Astrocyte (in vitro differentiated cells and primary cell): ENCODE measurements at regions not wholly inside any gene's neighbourhood (a gene's known extent, or its start where the extent isn't known, plus 50 kb on each side); places are given as distances from the start of the nearest gene placed in this dataset.
"Not testable (repeated sequence)": the region's sequence is repeated elsewhere in the genome, so short reads cannot be mapped to it uniquely, and the experiment has no call there.

ENCODE experiments used
- DNase-seq: peaks from one replicate; pipeline ENCODE4 v3.0.0-alpha.2; 2010; ENCODE audit warnings: low read depth
- FAIRE-seq: peaks from 2 replicates; lab custom pipeline; 2011; peaks lifted over from hg19 to GRCh38; lab: Jason Lieb, UNC
- H2AFZ ChIP-seq: 2 replicates; pipeline ENCODE4 v1.6.0; 2012; ENCODE audit warnings: low read depth, low read length, inconsistent platforms
- H3K27ac ChIP-seq: 2 replicates; pipeline ENCODE4 v1.5.1; 2011; ENCODE audit warnings: low read depth, low read length, inconsistent platforms
- H3K27me3 ChIP-seq: 2 replicates; pipeline ENCODE4 v1.6.0; 2011; ENCODE audit warnings: low read length, inconsistent platforms; ENCODE audit not compliant: insufficient read depth
- H3K36me3 ChIP-seq: 2 replicates; pipeline ENCODE4 v1.5.1; 2011; ENCODE audit warnings: low read length, inconsistent platforms; ENCODE audit not compliant: insufficient read depth
- H3K4me1 ChIP-seq: 2 replicates; pipeline ENCODE4 v1.5.1; 2011; ENCODE audit warnings: low read length, inconsistent platforms; ENCODE audit not compliant: insufficient read depth
- H3K4me2 ChIP-seq: 2 replicates; pipeline ENCODE4 v1.6.0; 2012; ENCODE audit warnings: low read length, inconsistent platforms
- H3K4me3 ChIP-seq: 2 replicates; pipeline ENCODE4 v1.5.1; 2011; ENCODE audit warnings: low read depth, mild to moderate bottlenecking, low read length, inconsistent platforms; ENCODE audit not compliant: insufficient read depth
- H3K79me2 ChIP-seq: 2 replicates; pipeline ENCODE4 v1.6.0; 2012; ENCODE audit warnings: mild to moderate bottlenecking, low read length, inconsistent platforms; ENCODE audit not compliant: insufficient read depth
- H3K9ac ChIP-seq: 2 replicates; pipeline ENCODE4 v1.6.0; 2012; ENCODE audit warnings: mild to moderate bottlenecking, low read length, inconsistent platforms
- H3K9me3 ChIP-seq: 2 replicates; pipeline ENCODE4 v1.5.1; 2012; ENCODE audit warnings: low read depth, mild to moderate bottlenecking, low read length, inconsistent platforms; ENCODE audit not compliant: insufficient read depth
- H4K20me1 ChIP-seq: 2 replicates; pipeline ENCODE4 v1.6.0; 2012; ENCODE audit warnings: low read length, inconsistent platforms; ENCODE audit not compliant: insufficient read depth
- H3K27ac Mint-ChIP-seq: one replicate; pipeline ENCODE4 v1.8.0; 2021; ENCODE audit warnings: mild to moderate bottlenecking, mixed read lengths; ENCODE audit not compliant: unreplicated experiment
- H3K27me3 Mint-ChIP-seq: one replicate; pipeline ENCODE4 v1.8.0; 2021; ENCODE audit warnings: low read depth, mixed read lengths; ENCODE audit not compliant: unreplicated experiment
- H3K36me3 Mint-ChIP-seq: one replicate; pipeline ENCODE4 v1.8.0; 2021; ENCODE audit warnings: low read depth, mixed read lengths; ENCODE audit not compliant: unreplicated experiment
- H3K4me1 Mint-ChIP-seq: one replicate; pipeline ENCODE4 v1.8.0; 2021; ENCODE audit warnings: low read depth, mixed read lengths; ENCODE audit not compliant: unreplicated experiment
- H3K4me3 Mint-ChIP-seq: one replicate; pipeline ENCODE4 v1.8.0; 2021; ENCODE audit warnings: mild to moderate bottlenecking, moderate library complexity, mixed read lengths; ENCODE audit not compliant: unreplicated experiment
- H3K9me3 Mint-ChIP-seq: one replicate; pipeline ENCODE4 v1.8.0; 2021; ENCODE audit warnings: mild to moderate bottlenecking, mixed read lengths; ENCODE audit not compliant: unreplicated experiment
- EZH2 ChIP-seq: IDR thresholded peaks from 2 replicates; pipeline ENCODE4 v1.6.1; 2012; ENCODE audit warnings: mild to moderate bottlenecking, low read length, inconsistent platforms; ENCODE audit not compliant: insufficient read depth
- TF ChIP-seq, protein P1 (sequence below): IDR thresholded peaks from 2 replicates; pipeline ENCODE4 v1.5.1; 2011; ENCODE audit warnings: low read depth, mild to moderate bottlenecking, inconsistent platforms, low read length, moderate library complexity; ENCODE audit not compliant: insufficient read depth

DNA sequence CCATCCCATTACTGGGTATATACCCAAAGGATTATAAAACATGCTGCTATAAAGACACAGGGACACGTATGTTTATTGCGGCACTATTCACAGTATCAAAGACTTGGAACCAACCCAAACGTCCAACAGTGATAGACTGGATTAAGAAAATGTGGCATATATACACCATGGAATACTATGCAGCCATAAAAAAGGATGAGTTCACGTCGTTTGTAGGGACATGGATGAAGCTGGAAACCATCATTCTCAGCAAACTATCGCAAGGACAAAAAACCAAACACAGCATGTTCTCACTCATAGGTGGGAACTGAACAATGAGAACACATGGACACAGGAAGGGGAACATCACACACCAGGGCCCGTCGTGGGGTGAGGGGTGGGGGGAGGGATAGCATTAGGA is 106.1 kb downstream of the CHD1L start:
- not testable (repeated sequence) for DNase-seq, H3K4me1 ChIP-seq, H3K36me3 ChIP-seq, H3K4me2 ChIP-seq, H3K36me3 Mint-ChIP-seq, H4K20me1 ChIP-seq, FAIRE-seq, H3K79me2 ChIP-seq, H3K4me3 Mint-ChIP-seq, H3K27ac ChIP-seq, H3K27ac Mint-ChIP-seq, H3K9ac ChIP-seq, H3K9me3 ChIP-seq, H3K4me3 ChIP-seq, H2AFZ ChIP-seq, H3K27me3 ChIP-seq, H3K9me3 Mint-ChIP-seq, H3K27me3 Mint-ChIP-seq, H3K4me1 Mint-ChIP-seq

DNA sequence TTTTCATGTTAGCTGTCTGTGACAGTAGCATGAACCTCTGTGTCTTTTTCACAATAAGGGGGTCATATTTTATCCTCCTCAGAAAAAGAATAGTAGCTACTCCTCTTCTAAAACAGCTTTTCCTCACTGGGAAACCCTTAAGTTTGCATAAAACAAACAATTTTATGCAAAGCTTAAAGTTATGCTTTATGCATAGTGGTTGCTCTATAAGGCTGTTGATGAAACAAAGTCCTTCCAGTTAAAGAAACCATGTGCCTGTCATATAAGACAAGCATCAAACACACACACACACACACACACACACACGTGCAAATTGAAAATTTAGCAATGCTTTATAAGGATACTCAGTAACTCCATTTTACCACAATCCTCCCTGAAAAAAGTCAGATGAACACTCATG is 107.0 kb downstream of the CHD1L start:
- H3K79me2 ChIP-seq: no peaks in the 10 kb centered on the region
- Mint-ChIP-seq H3K4me1 (no peaks in the 10 kb centered on the region), H3K27me3 (peaks cover 2% of the 10 kb centered on the region), H3K27ac (no peak overlapping the region), H3K9me3 (peaks cover 7% of the 10 kb centered on the region), H3K36me3 (peaks cover 3% of the 10 kb centered on the region), H3K4me3 (no peak overlapping the region)
- H3K9ac ChIP-seq: no peak overlapping the region
- H3K4me2 ChIP-seq: no peak overlapping the region
- H3K27me3 ChIP-seq: no peaks in the 10 kb centered on the region
- no peaks in the 10 kb centered on the region for H3K9me3 ChIP-seq
- no peak overlapping the region for H3K4me3 ChIP-seq
- DNase-seq: no peak
- H3K27ac ChIP-seq: no peak overlapping the region
- H2AFZ ChIP-seq: no peak overlapping the region
- no peak for TF ChIP-seq EZH2
- TF ChIP-seq, protein P1, sequence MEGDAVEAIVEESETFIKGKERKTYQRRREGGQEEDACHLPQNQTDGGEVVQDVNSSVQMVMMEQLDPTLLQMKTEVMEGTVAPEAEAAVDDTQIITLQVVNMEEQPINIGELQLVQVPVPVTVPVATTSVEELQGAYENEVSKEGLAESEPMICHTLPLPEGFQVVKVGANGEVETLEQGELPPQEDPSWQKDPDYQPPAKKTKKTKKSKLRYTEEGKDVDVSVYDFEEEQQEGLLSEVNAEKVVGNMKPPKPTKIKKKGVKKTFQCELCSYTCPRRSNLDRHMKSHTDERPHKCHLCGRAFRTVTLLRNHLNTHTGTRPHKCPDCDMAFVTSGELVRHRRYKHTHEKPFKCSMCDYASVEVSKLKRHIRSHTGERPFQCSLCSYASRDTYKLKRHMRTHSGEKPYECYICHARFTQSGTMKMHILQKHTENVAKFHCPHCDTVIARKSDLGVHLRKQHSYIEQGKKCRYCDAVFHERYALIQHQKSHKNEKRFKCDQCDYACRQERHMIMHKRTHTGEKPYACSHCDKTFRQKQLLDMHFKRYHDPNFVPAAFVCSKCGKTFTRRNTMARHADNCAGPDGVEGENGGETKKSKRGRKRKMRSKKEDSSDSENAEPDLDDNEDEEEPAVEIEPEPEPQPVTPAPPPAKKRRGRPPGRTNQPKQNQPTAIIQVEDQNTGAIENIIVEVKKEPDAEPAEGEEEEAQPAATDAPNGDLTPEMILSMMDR: no peak
- no peaks in the 10 kb centered on the region for H4K20me1 ChIP-seq
- no peak for FAIRE-seq
- H3K4me1 ChIP-seq: no peaks in the 10 kb centered on the region
- H3K36me3 ChIP-seq: no peaks in the 10 kb centered on the region

DNA sequence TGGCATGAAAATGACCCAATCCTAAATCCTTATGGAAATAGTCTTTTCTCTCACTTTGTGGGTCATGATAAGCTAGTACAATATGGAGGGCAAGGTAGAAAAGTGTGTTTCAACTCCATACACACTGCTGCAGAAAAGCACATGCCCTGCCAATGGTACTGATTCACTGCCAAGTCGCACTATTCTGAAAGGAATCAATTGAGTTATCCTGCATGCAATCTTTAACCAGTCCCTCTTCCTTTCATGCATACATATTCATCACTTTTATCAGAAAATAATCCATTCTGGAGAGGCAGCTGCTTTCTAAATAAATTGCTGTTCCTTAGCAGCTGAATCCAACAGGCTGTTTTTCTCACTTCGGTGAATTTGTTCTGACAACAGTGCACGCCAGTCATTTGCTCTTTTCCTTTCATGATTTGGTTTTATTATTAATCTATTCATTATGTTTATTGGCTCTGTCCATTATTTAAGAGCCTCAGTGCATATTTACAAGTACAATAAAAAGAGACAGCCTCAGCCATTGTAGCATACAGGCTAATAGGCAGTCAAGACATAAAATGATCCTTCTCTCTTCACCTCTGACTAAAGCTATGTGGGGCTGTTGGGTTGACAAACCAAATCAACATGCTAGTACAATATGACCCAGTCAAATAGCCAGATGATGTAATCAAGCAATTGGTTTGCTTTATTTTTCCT is 108.8 kb downstream of the CHD1L start:
- peaks cover 1% of the 10 kb centered on the region for H3K9me3 Mint-ChIP-seq
- TF ChIP-seq, protein P1: no peak
- TF ChIP-seq EZH2: no peak
- H2AFZ ChIP-seq: no peak overlapping the region
- H3K9ac ChIP-seq: no peak overlapping the region
- no peak overlapping the region for H3K4me3 ChIP-seq
- H3K36me3 Mint-ChIP-seq: no peaks in the 10 kb centered on the region
- no peak overlapping the region for H3K4me3 Mint-ChIP-seq
- no peak overlapping the region for H3K27ac ChIP-seq
- no peaks in the 10 kb centered on the region for H3K4me1 ChIP-seq
- FAIRE-seq: no peak
- no peak for DNase-seq
- H3K27me3 ChIP-seq: no peaks in the 10 kb centered on the region
- no peaks in the 10 kb centered on the region for H4K20me1 ChIP-seq
- no peaks in the 10 kb centered on the region for H3K4me1 Mint-ChIP-seq
- H3K9me3 ChIP-seq: no peaks in the 10 kb centered on the region
- no peak overlapping the region for H3K27ac Mint-ChIP-seq
- H3K4me2 ChIP-seq: no peak overlapping the region
- no peaks in the 10 kb centered on the region for H3K79me2 ChIP-seq
- H3K36me3 ChIP-seq: no peaks in the 10 kb centered on the region
- H3K27me3 Mint-ChIP-seq: peaks cover 2% of the 10 kb centered on the region
